ENCODE measurements at regions not wholly inside any gene's neighbourhood (a gene's known extent, or its start where the extent isn't known, plus 50 kb on each side); places are given as distances from the start of the nearest gene placed in this dataset.
"Not testable (repeated sequence)": the region's sequence is repeated elsewhere in the genome, so short reads cannot be mapped to it uniquely, and the experiment has no call there.

DNA sequence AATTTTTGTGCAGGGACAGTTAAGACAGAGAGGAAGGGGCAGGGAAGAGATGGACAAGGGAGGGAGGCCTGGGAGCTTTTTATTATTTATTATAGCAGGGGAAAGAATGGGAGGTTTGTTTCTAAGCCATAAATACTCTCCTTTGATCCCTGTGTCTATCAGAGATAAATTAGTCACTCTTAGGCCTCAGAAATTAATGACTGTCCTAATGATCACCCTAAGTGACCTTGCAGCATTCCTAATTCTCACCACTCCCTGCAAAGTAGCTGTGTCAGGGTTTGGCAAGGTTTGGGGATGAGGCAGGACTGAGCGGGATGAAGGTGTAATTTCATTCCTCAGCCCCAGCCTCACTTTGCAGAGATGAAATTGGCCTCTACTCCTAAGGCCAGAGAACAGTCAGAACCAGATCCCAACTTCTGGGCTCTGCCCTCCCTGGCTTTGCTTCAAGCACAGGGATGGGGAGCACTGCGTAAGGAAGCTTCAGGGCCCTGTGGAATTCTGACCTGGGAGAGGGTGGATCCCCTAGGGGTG, 95.0 kb downstream of the TMEM17 start:
- DNase-seq (ENCODE audit: low spot score): no peak

DNA sequence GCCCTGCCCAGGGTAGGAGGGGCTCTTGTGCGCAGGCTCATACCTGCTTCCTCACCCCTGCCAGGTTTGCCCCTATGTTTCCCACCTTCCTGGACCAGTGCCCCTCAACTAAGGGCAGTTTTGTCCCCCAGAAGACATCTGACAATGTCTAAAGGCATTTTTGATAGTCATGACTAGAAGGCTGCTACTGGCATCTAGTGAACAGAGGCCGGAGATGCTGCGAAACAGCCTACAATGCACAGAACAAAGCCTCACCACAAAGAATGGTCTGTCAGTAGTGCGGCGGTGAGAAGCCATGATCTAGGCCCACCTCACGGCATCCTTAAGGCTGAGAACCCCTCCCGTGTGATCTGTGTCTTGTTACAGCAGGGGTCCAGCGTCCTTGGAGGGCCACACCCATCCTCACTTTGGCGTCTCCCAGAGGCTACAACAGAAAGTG, 96.0 kb downstream of the TMEM17 start:
- DNase-seq (ENCODE audit: low spot score): no peak

DNA sequence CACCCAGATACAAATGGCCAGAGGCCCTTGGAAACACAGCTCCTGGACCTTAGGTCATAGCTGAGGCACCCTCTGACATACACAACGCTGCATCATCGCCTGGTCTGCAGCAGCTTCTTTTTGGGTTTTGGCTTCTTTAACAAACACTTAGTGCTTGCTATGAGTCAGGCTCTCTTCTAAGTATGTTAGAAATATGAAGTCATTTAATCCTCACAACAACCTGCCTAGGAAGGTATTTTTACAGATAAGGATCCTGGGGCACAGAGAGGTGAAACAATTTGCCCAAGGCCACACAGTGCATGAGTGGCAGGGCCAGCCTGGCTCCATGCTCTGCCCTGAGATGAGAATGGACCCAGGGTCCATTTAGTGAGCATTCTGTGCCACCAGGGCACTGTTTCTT, 96.6 kb downstream of the TMEM17 start:
- no peak for DNase-seq (ENCODE audit: low spot score)

DNA sequence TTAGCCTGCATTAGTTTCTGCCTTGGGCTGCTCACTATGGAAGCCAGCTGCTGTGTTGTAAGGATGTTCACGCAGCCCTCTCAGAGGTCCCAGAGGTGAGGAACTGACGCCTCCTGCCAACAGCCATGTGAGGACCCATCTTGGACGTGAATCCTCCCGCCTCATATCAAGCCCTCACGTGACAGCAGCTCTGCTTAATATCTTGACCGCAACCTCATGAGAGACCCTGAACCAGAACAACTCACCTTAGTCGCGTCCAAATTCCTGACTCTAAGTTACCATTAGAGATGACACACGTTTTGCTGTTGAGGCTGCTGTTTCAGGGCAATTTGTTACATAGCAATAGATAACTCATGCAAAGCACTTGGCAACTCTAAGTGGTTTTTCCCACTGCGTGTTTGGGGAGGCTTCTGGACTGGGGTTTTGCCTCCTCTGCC, 97.7 kb downstream of the TMEM17 start:
- DNase-seq (ENCODE audit: low spot score): no peak

DNA sequence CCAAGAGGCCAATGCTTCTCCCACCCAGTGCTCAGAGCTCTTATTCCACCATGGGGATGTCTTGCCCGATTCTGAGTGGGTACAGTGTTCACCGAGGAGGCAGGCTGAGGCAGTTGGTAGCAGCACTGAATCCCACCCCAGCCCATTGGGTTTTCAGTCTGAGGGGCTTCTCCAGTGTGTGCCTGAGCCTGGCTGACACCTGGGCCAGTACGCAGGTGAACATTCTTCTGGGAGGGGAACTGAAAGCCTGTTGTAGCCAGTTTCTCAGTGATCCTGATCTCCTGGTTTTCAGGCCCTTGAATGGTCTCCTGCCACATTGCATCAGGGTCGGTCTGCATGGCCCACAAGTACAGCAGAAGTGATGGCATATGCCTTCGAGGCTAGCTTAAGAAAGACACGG, 98.2 kb downstream of the TMEM17 start:
- DNase-seq (ENCODE audit: low spot score): no peak

DNA sequence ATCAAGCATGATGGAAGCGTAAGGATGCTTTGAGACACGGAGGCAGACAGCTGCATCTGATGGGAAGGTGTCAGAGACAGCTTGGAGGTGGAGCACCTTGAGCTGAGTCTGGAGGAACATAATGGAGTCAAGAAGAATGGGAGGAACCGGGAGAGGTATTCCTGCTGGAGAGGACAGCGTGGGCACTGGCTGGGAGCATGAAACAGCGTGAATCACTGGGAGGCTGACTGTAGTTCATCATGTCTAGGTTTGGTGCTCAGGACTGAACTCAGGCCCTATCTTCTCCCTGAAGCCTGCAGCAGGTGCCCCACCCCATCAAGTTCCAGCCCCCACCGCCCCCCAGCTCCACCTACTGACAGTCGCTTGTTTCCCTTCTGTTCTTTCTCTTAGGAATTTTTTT, 98.6 kb downstream of the TMEM17 start:
- no peak for DNase-seq (ENCODE audit: low spot score)

DNA sequence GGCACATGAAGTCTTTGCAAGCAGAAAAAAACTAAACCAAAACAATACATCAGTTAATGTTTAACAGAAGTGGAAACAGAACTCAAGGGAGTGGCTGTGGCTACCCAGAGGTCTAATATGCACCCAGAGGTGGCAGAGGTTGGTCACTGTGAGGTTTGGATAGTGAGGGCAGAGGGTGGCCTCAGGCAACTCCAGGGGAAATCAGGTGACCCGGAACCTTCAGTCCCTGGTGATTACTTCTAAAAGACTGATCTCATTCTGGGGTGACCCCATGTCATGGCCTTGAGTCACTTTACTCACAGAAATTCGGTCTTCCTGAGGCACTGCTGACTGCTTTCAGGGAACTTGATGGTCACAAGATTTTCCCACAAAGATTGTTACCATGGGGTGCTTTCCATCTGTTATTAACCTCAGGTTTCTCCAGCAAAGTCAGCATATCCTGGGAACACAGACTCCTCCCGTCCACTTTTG, 99.4 kb downstream of the TMEM17 start:
- DNase-seq (ENCODE audit: low spot score): no peak

DNA sequence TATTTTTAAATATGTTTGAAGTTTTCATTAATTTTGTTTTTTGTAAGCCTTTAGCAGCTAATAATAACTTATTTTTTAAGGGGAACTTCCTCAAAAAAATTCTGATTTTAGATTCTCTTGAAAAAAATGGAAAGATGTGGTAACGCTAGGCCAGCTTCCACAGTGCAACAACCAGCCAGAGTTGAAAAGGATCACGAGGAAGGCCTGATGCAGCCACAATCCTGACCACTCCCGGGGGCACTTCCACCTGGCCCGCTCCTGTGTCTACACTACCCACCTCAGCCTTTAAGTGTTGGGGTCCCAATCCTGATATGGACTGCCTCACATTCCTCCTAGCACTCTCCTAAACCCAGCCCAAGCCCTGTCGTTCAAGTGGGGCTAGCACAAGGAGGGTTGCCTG, 101.1 kb downstream of the TMEM17 start:
- no peak for DNase-seq (ENCODE audit: low spot score)

DNA sequence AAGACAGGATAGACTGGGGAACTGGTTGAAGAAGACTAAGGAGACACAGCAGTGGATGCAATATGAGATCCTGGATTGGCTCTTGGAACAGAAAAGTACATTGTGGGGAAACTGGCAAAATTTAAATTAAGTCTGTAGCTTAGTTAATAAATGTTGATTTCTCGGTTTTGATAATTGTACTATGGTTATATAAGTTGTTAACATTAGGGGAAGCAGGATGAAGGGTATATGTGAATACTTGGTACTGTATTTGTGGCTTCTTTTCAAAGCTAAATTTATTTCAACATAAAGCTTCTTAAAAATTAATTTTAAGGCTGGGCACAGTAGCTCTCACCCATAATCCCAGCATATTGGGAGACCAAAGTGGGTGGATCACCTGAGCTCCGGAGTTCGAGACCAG, 103.8 kb downstream of the TMEM17 start:
- DNase-seq (ENCODE audit: low spot score): no peak

DNA sequence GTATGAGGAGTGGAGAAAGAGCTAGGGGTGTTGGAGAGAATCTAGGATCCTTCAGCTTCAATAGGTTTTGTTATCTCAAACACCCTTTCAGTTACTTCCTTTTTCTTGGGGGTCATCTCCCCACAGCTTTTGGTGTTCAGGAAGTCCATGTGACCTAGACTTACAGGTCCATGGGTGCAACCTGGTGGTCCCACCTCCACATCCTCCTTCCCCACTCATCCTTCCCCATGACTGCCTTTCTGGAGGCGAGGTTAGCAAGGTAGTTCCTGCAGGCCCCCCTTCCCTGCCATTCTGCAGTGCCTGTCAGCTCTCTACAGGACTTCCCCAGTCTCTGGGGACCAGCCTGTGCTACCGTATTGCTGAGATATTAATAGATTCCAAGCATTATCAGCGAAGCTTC, 107.6 kb downstream of the TMEM17 start:
- DNase-seq (ENCODE audit: low spot score): no peak

DNA sequence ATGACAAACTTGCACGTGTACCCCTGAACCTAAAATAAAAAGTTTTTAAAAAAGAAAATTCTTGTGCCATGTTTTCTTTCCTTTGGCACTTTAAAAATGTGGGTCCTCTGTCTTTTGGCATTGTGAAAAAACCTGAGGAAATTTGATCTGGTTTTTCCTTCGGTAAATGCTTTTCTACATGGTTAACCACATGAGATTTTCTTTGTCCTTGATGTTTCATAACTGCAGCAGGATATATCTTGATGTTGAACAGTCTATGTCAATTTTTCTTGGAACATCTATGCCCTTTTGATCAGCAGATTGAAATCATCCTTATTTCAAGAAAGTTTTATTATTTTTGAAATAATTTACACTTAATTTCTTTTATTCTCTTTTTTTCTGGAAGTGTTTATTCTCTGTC, 109.1 kb downstream of the TMEM17 start:
- DNase-seq (ENCODE audit: low spot score): no peak

DNA sequence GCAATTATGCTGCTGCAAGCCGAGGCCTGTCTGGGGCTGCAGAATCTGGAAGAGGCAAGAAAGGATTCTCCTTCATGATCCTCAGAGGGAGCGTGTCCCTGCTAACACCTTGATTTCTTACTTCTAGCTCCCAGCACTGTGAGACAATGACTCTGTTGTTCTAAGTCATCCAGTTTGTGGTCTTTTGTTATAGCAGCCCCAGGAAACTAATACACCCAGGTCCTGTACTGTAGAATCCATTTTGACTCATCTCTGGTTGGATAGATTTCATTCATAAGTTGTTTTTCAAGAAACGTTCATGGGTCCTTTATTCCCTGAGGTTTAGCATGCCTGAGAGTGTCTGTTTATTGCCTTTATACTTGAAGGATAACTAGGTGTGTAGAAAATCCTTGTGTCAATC, 112.7 kb downstream of the TMEM17 start:
- no peak for DNase-seq (ENCODE audit: low spot score)

DNA sequence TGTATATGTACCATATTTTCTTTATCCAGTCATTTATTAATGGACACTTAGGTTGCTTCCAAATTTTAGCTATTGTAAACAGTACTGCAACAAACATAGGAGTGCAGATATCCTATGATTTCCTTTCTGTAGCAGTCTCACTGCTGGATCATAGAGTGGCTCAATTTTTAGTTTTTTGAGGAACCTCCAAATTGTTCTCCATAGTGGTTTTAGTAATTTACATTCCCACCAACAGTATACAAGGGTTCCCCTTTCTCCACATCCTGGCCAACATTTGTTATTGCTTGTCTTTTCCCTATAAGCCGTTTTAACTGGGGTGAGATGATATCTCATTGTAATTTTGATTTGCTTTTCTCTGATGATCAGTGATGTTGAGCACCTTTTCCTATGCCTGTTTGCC, 114.3 kb downstream of the TMEM17 start:
- no peak for DNase-seq (ENCODE audit: low spot score)

DNA sequence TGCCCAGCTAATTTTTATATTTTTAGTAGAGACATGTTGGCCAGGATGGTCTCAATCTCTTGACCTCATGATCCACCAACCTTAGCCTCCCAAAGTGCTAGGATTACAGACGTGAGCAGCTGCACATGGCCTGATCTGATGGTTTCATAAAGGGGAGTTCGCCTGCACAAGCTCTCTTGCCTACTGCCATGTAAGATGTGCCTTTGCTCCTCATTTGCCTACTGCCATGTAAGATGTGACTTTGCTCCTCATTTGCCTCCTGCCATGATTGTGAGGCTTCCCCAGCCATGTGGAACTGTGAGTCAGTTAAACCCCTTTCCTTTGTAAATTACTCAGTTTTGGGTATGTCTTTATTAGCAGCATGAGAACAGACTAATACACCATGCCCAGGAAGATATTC, 119.6 kb downstream of the TMEM17 start:
- not testable (repeated sequence) for DNase-seq (ENCODE audit: low spot score)

DNA sequence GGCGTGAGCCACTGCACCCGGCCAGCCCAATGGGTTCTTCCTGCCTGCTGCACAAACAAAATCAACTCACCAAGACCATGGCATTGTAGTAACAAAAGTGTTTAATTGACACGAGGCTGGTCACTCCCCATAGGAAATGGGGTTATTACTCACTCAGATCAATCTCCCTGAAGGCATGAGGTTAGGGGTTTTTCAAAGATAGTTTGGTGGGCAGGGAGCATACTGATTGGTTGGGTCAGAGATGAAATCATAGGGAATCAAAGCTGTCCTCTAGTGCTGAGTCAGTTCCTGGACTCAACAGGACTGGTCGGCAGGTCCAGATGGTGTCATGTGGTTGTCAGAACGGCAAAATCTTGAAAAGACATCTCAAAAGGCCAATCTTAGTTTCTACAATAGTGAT, 122.1 kb downstream of the TMEM17 start:
- DNase-seq (ENCODE audit: low spot score): no peak

DNA sequence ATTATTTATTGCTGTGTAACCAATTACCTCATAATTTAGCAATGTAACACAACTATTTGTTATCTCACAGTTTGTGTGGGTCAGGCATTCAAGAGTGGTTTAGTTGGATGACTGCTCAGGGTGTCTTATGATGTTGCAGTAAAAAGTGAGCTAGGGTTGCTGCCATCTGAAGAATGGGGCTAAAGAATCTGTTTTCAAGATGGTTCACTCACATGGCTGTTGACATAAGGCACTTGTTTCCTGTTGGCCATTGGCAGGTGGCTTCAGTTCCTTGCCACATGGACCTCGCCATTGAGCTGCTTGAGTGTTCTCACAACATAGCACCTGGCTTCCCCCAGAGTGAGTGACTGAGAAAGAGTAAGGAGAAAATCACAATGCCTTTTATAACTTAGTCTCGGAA, 123.2 kb downstream of the TMEM17 start:
- DNase-seq (ENCODE audit: low spot score): no peak

DNA sequence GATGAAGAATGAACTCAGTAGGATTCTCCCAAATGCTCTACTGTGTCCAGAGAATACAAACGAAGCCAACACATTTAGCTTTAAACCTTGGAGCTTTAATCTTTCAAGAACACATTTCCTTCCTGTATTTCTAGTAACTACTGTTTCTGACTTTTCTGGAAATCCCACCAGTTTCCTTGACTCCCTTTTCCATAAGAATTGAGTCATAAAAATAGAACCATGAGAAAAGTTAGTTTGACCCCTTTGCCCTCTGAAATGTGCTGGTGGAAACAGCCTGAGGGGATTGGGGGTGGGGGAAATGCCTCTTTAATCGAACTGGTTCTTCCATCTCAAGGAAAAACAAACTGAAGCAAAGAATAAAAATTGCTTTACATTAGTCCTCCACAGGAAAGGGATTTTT, 123.9 kb downstream of the TMEM17 start:
- DNase-seq (ENCODE audit: low spot score): no peak

DNA sequence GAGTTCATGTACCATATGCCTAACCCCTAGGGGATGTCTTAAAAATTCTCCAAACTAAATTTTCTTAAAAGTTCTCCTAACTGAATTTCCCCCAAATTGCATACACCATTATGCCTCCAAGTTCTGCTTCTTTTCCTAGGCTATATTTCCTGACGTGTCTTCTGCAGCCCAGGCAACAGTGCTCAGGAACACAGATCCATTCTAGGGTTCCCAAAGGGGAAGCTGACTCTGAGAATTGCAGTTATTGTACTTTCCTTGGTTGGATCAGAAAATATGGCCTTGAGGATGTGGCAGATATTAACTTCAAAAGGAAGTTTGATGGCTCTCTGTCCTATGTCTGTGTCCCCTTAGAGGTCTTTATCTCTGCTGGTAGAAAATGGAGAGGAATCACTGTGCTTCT, 124.3 kb downstream of the TMEM17 start:
- no peak for DNase-seq (ENCODE audit: low spot score)

DNA sequence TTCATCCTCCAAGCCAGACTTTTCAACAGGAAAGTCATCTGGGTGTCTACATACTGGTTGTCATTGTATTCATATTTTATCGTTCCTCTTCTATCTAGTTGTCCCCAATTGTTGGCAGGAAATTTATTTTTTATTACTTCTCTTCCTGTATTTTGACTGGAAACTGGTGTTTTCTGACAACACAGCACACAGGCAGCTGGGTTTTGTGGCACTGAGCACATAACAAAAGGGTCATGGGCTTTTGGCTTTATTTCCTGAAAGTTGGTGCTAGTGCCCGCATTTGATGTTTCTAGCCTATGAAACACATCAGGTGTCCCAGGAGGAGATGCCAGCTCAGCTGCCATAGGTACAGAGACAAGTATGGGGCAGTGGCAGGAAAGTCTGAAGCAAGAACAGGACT, 126.4 kb downstream of the TMEM17 start:
- no peak for DNase-seq (ENCODE audit: low spot score)

DNA sequence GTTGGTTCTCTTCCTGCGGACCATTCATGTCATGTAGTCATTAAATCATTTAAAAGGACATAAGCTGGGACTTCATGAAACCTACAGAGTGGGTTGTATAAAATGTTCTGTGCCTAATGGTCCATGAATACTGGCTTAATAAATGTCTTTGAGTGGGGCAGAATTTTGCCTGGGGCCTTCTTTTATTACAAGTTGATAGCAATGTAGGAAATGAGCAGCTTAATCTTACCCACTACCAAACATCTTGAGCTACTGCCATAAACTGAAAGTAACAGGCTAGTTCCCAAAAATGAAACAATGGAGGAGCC, 130.9 kb downstream of the TMEM17 start:
- DNase-seq (ENCODE audit: low spot score): no peak

DNA sequence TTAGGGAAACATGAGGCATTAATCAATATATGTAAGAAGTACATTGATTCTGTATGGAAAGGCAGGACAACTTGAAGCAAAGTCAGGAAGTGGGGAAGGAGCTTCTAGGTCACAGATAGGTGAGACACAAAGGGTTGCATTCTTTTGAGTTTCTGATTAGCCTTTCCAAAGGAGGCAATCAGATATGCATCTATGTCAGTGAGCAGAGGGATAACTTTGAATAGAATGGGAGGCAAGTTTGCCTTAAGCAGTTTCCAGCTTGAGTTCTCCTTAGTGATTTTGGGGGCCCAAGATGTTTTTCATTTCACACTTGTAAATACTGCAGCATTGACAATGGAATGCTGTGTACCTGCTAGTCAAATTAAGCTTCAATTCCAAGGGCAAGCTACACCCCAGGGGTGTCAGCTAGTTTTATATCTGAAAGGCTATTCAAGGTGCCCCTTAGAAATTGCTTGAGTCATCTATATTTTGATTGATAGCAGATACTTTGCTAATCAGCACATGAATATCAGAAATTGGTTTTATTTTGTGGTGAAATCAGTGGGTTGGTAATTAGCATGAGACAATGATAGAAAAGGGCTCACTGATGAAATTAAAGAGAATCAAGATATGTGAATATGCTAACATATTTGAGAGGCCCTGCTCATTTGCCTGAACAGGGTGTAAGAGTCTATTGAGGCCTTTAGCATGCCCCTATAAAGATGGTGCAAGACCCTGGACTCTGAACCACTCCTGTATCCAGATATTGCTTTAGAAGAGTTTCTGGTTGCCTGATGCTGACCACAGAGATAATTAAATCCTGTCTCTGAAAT, 131.5 kb downstream of the TMEM17 start:
- no peak for DNase-seq (ENCODE audit: low spot score)

DNA sequence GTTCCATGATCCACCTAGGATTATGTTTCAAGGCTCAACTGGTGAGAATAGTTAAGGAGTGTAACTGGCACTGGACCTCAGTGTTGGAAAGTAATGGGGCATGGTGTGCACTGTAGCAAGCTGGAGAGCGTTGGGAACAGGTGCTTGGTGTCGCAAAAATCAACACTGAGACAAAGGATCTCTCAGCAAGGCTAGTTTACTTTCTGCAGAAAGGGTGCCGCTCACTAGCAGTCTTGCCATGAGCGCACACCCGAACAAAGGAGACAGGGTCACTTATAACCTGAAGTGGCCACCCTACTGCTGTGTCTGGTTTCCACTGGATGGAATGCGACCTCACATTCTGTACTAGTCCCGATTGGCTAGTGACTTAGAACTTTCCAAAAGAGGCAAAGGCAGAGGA, 133.2 kb downstream of the TMEM17 start:
- no peak for DNase-seq (ENCODE audit: low spot score)

DNA sequence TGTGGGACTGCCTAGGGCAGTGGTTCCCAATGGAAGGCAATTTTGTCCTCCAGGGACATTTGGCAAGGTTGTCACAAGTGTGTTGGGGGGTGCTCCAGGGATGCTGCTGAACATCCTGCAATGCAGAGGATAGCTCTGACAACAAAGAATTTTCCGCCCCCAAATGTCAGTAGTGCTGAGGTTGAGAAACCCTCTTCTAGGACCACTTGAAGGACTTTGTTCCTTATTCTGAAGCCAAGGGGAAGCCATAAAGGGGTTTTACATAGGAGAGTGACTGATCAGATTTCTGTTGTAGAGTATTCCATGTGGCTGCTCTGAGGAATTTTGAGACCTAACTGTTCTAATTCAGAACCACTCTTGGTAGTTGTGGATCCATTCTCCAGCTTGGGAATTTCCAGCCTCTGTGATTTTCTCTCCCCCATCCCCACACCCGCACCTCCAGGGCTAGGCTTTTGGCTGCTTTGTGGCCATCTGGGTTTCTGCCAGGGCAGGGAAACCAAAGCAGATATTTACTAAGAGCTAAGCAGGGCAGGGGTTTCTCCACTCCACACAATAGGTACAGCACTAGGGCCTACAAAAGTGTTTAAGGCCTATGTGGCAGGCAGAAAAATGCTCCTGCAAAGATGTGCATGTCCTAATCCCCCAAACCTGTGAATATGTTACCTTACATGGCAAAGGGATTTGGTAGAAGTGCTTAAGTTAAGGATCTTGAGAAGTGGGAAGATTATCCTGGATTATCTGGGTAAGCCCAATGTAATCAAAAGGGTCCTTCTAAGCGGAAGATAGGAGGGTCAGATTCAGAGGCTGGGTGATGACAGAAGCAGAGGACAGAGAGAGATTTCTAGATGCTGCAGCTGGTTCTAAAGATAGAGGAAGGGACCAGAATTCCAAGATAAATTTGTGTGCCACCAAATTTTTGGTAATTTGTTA, 135.4 kb downstream of the TMEM17 start:
- DNase-seq (ENCODE audit: low spot score): no peak
